PC-9 (cell line): ENCODE measurements at regions not wholly inside any gene's neighbourhood (a gene's known extent, or its start where the extent isn't known, plus 50 kb on each side); places are given as distances from the start of the nearest gene placed in this dataset.

ENCODE experiments used
- EZH2 ChIP-seq: fragments of 200-600 bp; sonication (generic); IDR thresholded peaks from 2 replicates; pipeline ENCODE4 v1.8.0; 2017; ENCODE audit warnings: antibody characterized with exemption, low read depth
- TF ChIP-seq, protein P1 (sequence below): fragments of 200-600 bp; sonication (generic); conservative IDR thresholded peaks from 2 replicates; pipeline ENCODE4 v1.6.1; 2017; ENCODE audit warnings: mixed run types, antibody characterized with exemption, mild to moderate bottlenecking, moderate library complexity

DNA sequence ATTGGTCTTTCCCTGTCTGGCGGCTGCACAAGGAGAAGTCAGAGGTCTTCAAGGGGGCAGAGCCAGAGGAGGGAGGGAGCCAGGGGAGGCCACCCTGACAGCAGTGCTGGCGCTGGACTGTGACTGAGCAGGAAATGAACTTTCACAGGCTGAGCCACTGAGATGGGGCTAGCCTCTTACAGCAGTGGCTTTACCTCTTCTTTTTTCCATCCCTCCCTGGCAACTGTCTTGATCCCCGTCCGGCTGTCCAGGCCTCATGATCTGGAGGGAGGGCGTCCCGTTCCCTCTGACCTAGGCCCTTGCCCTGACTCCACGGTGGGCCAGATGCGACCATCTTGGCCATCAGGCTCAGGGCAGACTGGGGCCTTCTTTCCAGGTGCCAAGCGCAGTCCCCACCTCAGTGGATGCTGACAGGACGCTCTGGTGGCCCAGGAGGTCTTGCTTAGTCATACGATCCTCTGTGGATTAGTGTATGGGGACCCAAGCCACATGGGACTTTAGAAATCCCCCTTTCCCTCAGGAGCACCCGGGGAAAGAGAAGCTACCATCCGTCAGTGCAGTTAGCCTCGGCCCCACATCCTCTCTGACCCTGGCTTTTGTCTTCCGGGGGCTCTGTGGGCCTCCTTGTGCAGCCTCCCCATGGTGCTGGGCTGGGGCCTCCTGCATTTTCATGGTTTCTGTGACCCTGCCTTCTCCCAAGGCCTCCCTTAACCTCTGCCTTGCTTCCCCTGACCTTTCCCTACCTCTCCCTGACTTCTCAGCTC lies 57.4 kb upstream of the CCDC167 start:
- TF ChIP-seq, protein P1, sequence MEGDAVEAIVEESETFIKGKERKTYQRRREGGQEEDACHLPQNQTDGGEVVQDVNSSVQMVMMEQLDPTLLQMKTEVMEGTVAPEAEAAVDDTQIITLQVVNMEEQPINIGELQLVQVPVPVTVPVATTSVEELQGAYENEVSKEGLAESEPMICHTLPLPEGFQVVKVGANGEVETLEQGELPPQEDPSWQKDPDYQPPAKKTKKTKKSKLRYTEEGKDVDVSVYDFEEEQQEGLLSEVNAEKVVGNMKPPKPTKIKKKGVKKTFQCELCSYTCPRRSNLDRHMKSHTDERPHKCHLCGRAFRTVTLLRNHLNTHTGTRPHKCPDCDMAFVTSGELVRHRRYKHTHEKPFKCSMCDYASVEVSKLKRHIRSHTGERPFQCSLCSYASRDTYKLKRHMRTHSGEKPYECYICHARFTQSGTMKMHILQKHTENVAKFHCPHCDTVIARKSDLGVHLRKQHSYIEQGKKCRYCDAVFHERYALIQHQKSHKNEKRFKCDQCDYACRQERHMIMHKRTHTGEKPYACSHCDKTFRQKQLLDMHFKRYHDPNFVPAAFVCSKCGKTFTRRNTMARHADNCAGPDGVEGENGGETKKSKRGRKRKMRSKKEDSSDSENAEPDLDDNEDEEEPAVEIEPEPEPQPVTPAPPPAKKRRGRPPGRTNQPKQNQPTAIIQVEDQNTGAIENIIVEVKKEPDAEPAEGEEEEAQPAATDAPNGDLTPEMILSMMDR: no peak
- TF ChIP-seq EZH2: no peak
